Posterior cingulate gyrus (tissue), 11 donors: ENCODE measurements at regions not wholly inside any gene's neighbourhood (a gene's known extent, or its start where the extent isn't known, plus 50 kb on each side); places are given as distances from the start of the nearest gene placed in this dataset.
A peak's percentile ranks its signal among the peaks of the same experiment; 100 is the strongest.
"Not testable (repeated sequence)": the region's sequence is repeated elsewhere in the genome, so short reads cannot be mapped to it uniquely, and the experiment has no call there.

Experiments used
- DNase-seq, 10 donors: peaks; one replicate each; pipeline versions ENCODE4 v3.0.0 to v3.0.0-alpha.2; 2020 to 2021; ENCODE audit warnings: mixed read lengths in 3 of 10
- intact Hi-C: fragments of 100-400 bp; cut with DNase I; formaldehyde crosslinking; loops from one replicate; pipeline ENCODE4 v1.15.1; 2023

- intact Hi-C loops: no loop called here
- DNase-seq: no peak
Measured at GRCh38 chr6:23754197-23754596, 371.8 kb upstream of the NRSN1 start.

- intact Hi-C loops: no loop called here
- DNase-seq: no peak
Measured at GRCh38 chr6:23775127-23775526, 350.9 kb upstream of the NRSN1 start.

DNA sequence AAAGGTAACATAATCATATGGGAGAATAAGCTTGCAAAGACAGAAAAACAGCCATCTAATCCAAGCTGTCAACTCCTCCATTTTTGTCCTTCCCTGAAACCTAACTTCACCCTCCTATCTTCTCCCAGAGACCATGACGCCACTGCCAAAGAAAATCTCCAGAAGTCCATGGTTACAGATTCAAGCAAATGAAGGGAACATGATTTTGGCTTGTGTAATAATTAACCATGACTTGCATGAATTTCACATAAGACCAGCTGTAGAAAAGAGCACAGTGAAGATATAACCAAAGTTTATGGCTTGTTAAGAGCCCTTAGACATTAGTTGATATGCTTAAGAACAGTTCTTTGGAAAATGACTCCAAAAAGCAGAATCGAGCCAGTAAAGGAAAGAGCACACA, 342.1 kb upstream of the NRSN1 start:
- DNase-seq: no peak
- intact Hi-C loops: no loop called here

- intact Hi-C loops: no loop called here
- no peak for DNase-seq
Measured at GRCh38 chr6:23784301-23784919, 341.6 kb upstream of the NRSN1 start.

- DNase-seq: no peak
- intact Hi-C loops: no loop called here
Measured at GRCh38 chr6:23790756-23791155, 335.3 kb upstream of the NRSN1 start.

DNA sequence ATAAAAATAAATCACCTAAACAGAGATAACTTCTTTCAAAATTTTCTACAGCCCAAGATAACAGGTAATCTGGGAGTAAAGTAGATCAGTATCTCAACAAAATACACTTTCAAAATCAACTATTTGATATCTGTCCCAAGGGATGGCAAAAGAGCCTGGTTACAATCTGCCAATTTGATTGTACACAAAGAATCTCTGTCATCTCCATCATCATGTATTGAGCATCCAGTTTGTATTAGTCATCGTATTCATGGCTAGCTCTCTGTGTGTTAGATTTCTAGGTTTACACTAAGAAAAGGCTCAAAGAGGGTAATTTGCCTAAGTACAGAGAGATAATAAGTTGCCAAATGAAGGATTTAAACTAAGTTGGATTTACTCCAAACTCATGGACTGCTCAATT, 329.0 kb upstream of the NRSN1 start:
- intact Hi-C loops: no loop called here
- DNase-seq: no peak

DNA sequence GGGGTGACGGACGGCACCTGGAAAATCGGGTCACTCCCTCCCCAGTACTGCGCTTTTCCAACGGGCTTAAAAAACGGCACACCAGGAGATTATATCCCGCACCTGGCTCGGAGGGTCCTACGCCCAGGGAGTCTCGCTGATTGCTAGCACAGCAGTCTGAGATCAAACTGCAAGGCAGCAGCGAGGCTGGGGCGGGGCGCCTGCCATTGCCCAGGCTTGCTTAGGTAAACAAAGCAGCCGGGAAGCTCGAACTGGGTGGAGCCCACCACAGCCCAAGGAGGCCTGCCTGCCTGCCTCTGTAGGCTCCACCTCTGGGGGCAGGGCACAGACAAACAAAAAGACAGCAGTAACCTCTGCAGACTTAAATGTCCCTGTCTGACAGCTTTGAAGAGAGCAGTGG, 321.7 kb upstream of the NRSN1 start:
- peak in 2 of 10 donors; percentile 61 to 71 for DNase-seq
- intact Hi-C loops: not testable (repeated sequence)

DNA sequence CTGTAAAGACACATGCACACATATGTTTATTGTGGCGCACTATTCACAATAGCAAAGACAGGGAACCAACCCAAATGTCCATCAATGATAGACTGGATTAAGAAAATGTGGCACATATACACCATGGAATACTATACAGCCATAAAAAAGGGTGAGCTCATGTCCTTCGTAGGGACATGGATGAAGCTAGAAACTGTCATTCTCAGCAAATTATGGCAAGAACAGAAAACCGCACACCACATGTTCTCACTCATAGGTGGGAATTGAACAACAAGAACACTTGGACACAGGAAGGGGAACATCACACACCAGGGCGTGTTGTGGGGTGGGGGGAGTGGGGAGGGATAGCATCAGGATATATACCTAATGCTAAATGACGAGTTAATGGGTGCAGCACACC, 304.9 kb upstream of the NRSN1 start:
- intact Hi-C loops, DNase-seq: not testable (repeated sequence)

- intact Hi-C loops: no loop called here
- no peak for DNase-seq
Measured at GRCh38 chr6:23823421-23823820, 302.6 kb upstream of the NRSN1 start.

DNA sequence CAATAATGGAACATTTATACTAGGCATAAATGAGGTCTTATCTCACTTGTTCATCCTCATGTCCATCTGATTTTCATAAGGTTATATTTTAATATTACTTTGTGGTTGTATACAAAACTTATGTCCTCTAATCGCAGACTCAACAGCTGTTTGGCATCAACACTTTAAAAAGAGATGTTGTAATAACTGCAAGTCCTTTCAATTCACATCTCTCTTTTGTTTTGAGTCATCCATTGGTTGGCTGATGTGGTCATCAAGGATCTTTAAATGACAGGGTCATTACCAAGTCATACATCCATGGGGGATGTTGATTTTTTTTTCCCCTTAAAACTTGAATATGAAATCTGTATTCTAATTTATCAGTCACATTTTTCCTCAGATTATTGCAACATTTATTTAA, 299.4 kb upstream of the NRSN1 start:
- DNase-seq: no peak
- intact Hi-C loops: no loop called here

- peak in 2 of 10 donors; percentile 61 to 62 for DNase-seq
- intact Hi-C loops: no loop called here
Measured at GRCh38 chr6:23828861-23829260, 297.2 kb upstream of the NRSN1 start.

GRCh38 chr6:23841116-23841515, 284.9 kb upstream of the NRSN1 start:
- no peak for DNase-seq
- intact Hi-C loops: no loop called here

GRCh38 chr6:23842760-23843159, 283.3 kb upstream of the NRSN1 start:
- intact Hi-C loops: no loop called here
- DNase-seq: no peak

GRCh38 chr6:23851522-23851921, 274.5 kb upstream of the NRSN1 start:
- no peak for DNase-seq
- intact Hi-C loops: no loop called here

DNA sequence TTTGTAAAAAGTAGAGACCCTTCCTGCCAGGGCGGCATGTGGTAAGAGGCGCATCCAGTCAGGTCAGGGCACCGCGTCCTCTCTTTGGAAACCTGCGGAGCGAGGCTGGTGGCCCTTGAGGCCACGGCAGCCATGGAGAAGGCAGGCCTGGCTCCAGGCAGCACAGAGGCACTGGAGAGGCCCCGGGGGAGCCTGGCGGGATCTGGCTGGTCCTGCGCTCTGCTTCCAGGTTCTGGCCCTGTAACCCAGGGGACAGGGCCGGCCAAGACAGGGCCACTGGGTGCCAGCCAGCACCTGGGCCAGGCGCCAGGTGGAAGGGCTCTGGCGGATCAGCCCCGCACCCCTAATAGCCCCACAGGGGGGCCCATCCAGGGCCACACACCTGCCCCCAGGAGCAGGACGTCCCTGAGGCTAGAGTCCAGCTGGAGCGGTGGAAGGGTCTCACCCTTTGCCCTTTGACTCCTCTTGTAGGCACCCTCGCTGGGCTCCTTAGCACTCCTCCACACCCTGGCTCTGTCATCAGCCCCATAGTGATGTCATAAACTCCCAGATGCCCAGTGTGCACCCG, 272.4 kb upstream of the NRSN1 start:
- DNase-seq: peak in 1 of 10 donors; percentile 20
- intact Hi-C loops: not testable (repeated sequence)

DNA sequence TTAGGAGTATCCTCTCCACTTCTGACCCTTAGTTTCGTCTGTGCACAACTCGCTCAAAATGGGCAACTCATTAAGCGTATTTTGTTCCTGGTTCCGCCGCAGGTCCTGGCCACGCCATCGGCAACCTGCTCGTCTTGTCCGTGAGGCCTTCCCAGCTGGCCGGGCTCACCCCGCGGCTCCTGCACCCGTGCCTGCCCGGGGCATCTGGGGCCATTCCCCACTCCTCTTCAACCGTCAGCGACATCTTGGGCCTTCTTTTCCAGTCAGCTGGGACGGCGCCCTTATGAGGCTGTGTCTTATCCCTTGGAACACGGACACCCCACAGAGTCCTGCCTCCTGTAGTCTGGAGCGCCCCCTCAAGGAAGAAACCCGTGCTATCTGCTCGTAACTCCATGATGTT, 271.9 kb upstream of the NRSN1 start:
- intact Hi-C loops: not testable (repeated sequence)
- peak in 3 of 10 donors; percentile 63 to 79 (median 72) for DNase-seq

GRCh38 chr6:23855497-23856116, 270.4 kb upstream of the NRSN1 start:
- intact Hi-C loops: no loop called here
- DNase-seq: peak in 3 of 10 donors; percentile 59 to 73 (median 69)

DNA sequence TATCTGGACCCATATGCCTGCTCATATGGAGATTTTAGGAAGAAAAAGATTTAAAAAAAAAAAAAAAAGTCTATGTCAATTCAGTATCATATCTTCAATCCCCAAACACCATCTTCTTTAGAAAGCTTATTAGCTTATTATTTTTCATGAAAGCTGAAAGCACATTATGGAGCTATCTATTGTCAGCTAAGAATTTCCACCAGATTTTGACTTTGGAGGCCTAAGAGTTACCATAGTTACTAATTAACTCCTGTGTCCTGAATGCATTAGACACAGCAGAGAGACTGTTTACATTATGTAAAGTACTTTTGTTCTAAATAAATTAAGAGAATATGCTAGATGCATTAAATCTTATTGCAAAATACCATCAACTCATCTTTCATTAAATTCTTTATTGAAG, 255.5 kb upstream of the NRSN1 start:
- intact Hi-C loops: no loop called here
- DNase-seq: no peak

- intact Hi-C loops: no loop called here
- no peak for DNase-seq
Measured at GRCh38 chr6:23873161-23873560, 252.9 kb upstream of the NRSN1 start.

DNA sequence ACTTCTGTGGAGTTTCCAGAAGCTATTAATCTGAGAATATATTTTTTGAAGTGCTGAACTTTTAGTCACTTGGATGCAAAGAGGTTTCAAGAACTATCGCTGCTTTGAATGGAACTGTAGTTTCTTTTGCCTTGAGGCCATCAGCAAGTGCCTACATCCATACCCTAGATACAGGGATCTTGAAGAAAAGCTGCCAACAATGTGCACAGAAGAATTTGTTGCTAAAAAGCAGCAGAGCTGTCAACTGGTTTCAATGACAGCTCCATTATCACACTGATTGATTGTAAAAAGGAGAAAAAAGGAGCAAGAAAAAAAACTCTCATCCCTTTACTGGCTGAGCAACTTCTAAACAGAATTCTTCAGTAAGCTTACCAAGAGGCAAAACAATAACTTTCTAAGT, 251.0 kb upstream of the NRSN1 start:
- intact Hi-C loops: no loop called here
- no peak for DNase-seq

- no peak for DNase-seq
- intact Hi-C loops: no loop called here
Measured at GRCh38 chr6:23879816-23880215, 246.2 kb upstream of the NRSN1 start.

DNA sequence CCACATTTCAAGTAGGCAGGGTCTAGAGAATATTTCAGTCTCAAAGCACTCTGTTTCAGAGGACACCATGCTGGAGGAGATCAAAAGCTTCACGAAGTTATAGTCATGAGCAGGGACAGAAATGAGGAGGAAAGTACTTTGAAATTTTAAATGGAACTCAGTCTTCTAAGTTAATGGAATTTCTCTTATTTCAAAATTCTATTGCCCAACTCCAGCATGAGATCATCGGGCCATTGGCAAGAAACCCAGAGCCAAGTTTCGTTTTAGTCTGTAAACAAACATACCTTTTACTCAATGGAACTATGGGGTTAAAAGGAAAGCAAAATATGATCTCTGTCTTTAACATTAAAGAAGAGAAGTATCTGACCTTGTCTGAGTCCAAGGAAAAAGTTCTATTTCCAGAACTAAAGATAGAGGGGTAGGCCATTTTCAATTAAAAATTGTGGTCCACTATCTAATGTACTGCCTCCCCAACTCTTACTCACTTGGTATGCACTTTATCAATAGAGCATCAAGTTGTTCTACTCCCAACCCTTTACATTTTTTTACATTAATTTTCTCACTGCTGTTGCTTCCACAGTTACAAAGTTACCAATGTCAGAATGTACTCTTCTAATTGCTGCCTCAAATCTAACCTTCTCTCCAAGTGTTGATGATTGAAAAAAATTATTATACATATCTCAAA, 235.3 kb upstream of the NRSN1 start:
- intact Hi-C loops: no loop called here

More for the DNA sequence above, 235.3 kb upstream of the NRSN1 start:
- no peak for DNase-seq
